ENCODE measurements at regions not wholly inside any gene's neighbourhood (a gene's known extent, or its start where the extent isn't known, plus 50 kb on each side); places are given as distances from the start of the nearest gene placed in this dataset.

DNA sequence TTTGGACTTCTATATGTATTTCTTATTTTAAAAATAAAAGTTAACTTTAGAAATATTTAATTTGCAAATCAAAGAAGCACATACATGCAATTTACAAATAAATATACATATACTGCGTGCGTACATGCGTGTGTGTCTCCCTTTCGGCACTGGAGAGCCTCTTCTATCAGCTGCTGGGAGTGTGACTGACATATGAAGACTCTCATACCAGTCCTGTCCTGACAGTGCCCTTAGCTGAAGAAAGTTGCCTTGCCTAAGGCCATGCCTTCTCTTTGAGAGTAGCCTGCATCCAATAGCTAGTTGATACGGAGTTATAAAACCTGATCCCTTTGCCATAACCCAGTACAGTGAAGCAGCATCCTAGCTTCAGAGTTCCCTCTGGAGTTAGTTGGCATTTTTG, 282.4 kb upstream of the NEGR1 start:
- Histone ChIP-seq H3K9me3 (no peaks in the 10 kb centered on the region), H3K4me3 (no peak overlapping the region), H3K4me1 (no peaks in the 10 kb centered on the region), H3K36me3 (no peaks in the 10 kb centered on the region), H3K27ac (no peak overlapping the region), H3K27me3 (no peaks in the 10 kb centered on the region)
- no peak for DNase-seq (ENCODE audit: low spot score)
- TF ChIP-seq, protein P1, sequence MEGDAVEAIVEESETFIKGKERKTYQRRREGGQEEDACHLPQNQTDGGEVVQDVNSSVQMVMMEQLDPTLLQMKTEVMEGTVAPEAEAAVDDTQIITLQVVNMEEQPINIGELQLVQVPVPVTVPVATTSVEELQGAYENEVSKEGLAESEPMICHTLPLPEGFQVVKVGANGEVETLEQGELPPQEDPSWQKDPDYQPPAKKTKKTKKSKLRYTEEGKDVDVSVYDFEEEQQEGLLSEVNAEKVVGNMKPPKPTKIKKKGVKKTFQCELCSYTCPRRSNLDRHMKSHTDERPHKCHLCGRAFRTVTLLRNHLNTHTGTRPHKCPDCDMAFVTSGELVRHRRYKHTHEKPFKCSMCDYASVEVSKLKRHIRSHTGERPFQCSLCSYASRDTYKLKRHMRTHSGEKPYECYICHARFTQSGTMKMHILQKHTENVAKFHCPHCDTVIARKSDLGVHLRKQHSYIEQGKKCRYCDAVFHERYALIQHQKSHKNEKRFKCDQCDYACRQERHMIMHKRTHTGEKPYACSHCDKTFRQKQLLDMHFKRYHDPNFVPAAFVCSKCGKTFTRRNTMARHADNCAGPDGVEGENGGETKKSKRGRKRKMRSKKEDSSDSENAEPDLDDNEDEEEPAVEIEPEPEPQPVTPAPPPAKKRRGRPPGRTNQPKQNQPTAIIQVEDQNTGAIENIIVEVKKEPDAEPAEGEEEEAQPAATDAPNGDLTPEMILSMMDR (IDR thresholded peaks at IDR 0.05), result no peak

- TF ChIP-seq, protein P1 (IDR thresholded peaks at IDR 0.05), result peak in 1 of 2 donors; percentile 18
- Histone ChIP-seq H3K4me1 (no peaks in the 10 kb centered on the region), H3K27me3 (no peaks in the 10 kb centered on the region), H3K4me3 (no peak overlapping the region), H3K36me3 (no peaks in the 10 kb centered on the region), H3K27ac (no peak overlapping the region), H3K9me3 (no peaks in the 10 kb centered on the region)
- DNase-seq (ENCODE audit: low spot score), result no peak
These were observed 275.2 kb upstream of the NEGR1 start for GRCh38 chr1:72557446-72558049.

GRCh38 chr1:72547412-72547811, 265.1 kb upstream of the NEGR1 start:
- TF ChIP-seq, protein P1 (IDR thresholded peaks at IDR 0.05), result no peak
- Histone ChIP-seq H3K4me3 (no peak overlapping the region), H3K4me1 (no peaks in the 10 kb centered on the region), H3K9me3 (no peaks in the 10 kb centered on the region), H3K27me3 (no peaks in the 10 kb centered on the region), H3K36me3 (no peaks in the 10 kb centered on the region), H3K27ac (no peak overlapping the region)
- no peak for DNase-seq (ENCODE audit: low spot score)

DNA sequence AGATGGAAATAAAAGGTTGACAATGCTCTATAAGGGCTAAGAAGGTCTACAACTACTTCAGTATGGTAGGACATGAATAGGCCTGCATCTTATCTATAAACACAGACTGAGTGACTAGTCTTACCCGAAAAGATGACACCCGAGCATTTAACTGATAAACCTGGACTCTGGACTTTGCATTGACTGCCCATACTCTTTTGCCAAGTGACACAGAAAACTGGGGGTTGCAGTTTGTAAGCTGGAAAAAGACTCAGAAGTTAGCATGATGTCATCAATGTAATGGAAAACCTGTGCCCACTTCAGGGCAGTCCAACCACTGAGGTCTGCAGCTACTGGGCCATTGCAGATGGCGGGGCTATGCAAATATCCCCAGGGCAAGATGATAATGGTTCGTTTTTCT, 258.3 kb upstream of the NEGR1 start:
- Histone ChIP-seq H3K36me3 (no peaks in the 10 kb centered on the region), H3K4me1 (no peaks in the 10 kb centered on the region), H3K27ac (no peak overlapping the region), H3K27me3 (no peaks in the 10 kb centered on the region), H3K4me3 (no peak overlapping the region), H3K9me3 (no peaks in the 10 kb centered on the region)
- no peak for DNase-seq (ENCODE audit: low spot score)
- TF ChIP-seq, protein P1 (IDR thresholded peaks at IDR 0.05), result no peak

- H3K27ac ChIP-seq, result no peak overlapping the region
- DNase-seq (ENCODE audit: low spot score), result no peak
These were observed 253.1 kb upstream of the NEGR1 start for GRCh38 chr1:72535470-72535869.

More at GRCh38 chr1:72535470-72535869, 253.1 kb upstream of the NEGR1 start:
- TF ChIP-seq, protein P1 (IDR thresholded peaks at IDR 0.05), result no peak
- no peaks in the 10 kb centered on the region for H3K4me1 ChIP-seq
- H3K4me3 ChIP-seq, result no peak overlapping the region
- no peaks in the 10 kb centered on the region for H3K36me3 ChIP-seq
- H3K27me3 ChIP-seq, result no peaks in the 10 kb centered on the region
- H3K9me3 ChIP-seq, result peaks cover 0 to 3% of the 10 kb centered on the region in 2 donors

Data from right atrium auricular region (tissue), 2 donors.